ENCODE measurements at regions not wholly inside any gene's neighbourhood (a gene's known extent, or its start where the extent isn't known, plus 50 kb on each side); places are given as distances from the start of the nearest gene placed in this dataset.

- TF ChIP-seq CTCF (IDR thresholded peaks at IDR 0.05) (no peak), POLR2AphosphoS5 (IDR thresholded peaks at IDR 0.05) (no peak)
These were observed 63.5 kb upstream of the HMGB1 start for GRCh38 chr13:30529085-30529834.

Measured in sigmoid colon (tissue), 4 donors.